NB4 (cell line): ENCODE measurements at regions not wholly inside any gene's neighbourhood (a gene's known extent, or its start where the extent isn't known, plus 50 kb on each side); places are given as distances from the start of the nearest gene placed in this dataset.

Experiments used
- DNase-seq: peaks from one replicate; pipeline ENCODE4 v3.0.0; 2010; ENCODE audit warnings: low read depth
- H3K4me3 ChIP-seq: one replicate; pipeline ENCODE4 v1.5.1; 2011; ENCODE audit warnings: mild to moderate bottlenecking, low read depth, low read length, moderate library complexity
- CTCF ChIP-seq: IDR thresholded peaks from one replicate; pipeline ENCODE4 v1.5.1; 2012; ENCODE audit warnings: low read depth, low read length
- MAX ChIP-seq: IDR thresholded peaks from 2 replicates; pipeline ENCODE4 v1.6.1; 2011; ENCODE audit warnings: low read depth, low read length
- MYC ChIP-seq: IDR thresholded peaks from 2 replicates; pipeline ENCODE4 v1.6.1; 2011; ENCODE audit warnings: low read depth, low read length
- POLR2A ChIP-seq: IDR thresholded peaks from 2 replicates; pipeline ENCODE4 v1.6.1; 2011; ENCODE audit warnings: mild to moderate bottlenecking; ENCODE audit not compliant: insufficient read length; ENCODE audit errors: extremely low read depth

DNA sequence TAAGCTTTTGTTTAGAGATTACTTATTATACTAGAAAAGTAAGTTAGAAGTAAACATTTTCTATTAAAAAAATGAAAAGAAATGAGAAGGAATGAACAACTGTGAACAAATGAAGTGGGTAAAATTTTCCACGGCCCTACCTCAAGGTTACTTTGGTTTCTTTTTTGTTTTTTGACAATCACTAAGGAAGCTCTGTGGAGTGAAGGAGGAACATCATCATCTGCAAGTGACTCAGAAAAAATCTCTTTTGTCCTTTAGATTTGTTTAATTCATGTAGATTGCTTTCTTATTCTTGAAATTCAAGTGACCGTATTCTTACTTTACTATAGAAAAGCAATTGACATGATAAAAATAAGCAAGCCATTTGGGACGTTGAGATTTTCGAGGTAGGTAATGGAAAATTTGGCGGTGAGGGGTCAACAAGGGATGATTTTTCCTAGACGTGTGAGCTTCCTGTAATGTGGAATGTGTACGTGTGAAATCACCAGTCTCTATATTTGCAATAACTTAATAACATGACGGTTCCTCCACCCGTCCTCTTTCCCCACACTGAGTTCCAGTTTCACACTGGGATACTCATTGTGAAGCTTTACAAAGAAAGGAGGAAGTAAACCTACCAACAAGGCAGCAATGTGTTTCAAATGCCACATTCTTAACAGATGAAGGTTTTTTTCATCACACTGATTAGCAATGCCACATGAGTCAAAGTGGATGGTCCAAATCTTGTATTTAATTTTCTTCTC is 62.3 kb upstream of the EGLN3 start:
- peak; percentile 81 for DNase-seq
- no peak for TF ChIP-seq POLR2A
- TF ChIP-seq MAX: no peak
- TF ChIP-seq CTCF: no peak
- TF ChIP-seq MYC: no peak
- H3K4me3 ChIP-seq: peak overlapping the region; percentile 6

DNA sequence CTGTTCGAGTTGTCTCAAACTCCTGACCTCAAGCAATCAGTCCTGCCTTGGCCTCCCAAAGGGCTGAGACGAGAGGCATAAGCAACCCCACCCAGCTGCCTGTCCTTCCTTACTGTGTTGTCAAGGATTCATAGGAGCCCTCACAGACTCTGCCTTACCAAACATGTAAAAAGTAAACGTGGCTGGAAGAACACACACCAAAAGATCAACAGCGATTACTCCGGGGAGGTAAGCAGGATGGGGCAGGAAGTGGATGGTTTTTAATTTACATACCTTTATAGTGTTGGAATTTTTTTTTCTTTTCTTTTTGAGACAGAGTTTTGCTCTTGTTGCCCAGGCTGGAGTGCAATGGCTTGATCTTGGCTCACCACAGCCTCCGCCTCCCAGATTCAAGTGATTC is 61.5 kb upstream of the EGLN3 start:
- TF ChIP-seq CTCF (no peak), POLR2A (no peak), MYC (no peak), MAX (no peak)
- no peak for DNase-seq
- no peak overlapping the region for H3K4me3 ChIP-seq

DNA sequence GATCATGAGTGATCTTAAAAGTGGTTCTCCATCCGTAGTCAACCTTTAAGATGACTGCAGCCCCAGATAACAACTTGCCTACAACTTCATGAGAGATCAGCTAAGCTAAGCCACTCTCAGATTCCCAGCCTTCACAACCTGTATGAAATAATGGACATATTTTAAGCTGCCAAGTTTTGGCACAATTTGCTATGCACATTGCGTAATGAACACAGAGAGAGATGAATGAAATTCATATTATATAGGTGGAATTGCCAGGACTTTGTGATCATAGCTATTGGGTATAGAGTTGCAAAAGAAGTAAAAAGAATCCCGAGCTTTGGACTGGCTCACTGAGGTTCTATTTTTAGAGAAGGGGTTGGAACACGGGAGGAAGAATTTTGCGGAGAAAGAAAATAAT is 59.1 kb upstream of the EGLN3 start:
- TF ChIP-seq MAX (no peak), MYC (no peak), CTCF (no peak), POLR2A (no peak)
- DNase-seq: no peak
- H3K4me3 ChIP-seq: no peak overlapping the region

GRCh38 chr14:34007902-34008301 is 57.0 kb upstream of the EGLN3 start:
- TF ChIP-seq MAX (no peak), CTCF (no peak), POLR2A (no peak), MYC (no peak)
- H3K4me3 ChIP-seq: no peak overlapping the region
- DNase-seq: no peak

GRCh38 chr14:34005901-34006300 is 55.0 kb upstream of the EGLN3 start:
- no peak for TF ChIP-seq MAX
- DNase-seq: no peak

DNA sequence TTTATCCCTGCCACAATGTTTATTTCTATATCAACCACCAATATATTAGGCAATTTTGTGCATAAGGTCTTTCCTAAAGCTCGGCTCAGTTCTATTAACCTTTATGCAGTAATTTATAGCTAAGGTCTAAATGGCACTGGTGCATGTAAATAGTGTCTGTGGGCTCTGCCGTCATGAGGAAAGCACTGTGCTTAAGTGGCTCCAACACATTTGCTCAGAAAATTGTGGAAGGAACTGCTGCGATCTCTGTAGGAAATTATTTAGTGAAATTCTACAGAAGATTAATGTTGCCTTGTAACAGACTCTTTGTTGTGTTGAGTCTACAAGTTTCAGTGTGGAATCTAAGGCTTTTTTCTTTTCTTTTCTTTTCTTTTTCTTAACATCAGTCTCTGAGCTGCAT is 54.0 kb upstream of the EGLN3 start:
- DNase-seq: no peak
- H3K4me3 ChIP-seq: no peak overlapping the region

More at GRCh38 chr14:34005901-34006300, 55.0 kb upstream of the EGLN3 start:
- H3K4me3 ChIP-seq: no peak overlapping the region

More for the DNA sequence above, 54.0 kb upstream of the EGLN3 start:
- no peak for TF ChIP-seq POLR2A
- TF ChIP-seq MYC: no peak
- no peak for TF ChIP-seq MAX
- TF ChIP-seq CTCF: no peak
